ENCODE measurements at regions not wholly inside any gene's neighbourhood (a gene's known extent, or its start where the extent isn't known, plus 50 kb on each side); places are given as distances from the start of the nearest gene placed in this dataset.

- DNase-seq = no peak
- ATAC-seq = no peak
Observed at GRCh38 chr12:107474099-107474498, 211.5 kb upstream of the PWP1 start.

DNA sequence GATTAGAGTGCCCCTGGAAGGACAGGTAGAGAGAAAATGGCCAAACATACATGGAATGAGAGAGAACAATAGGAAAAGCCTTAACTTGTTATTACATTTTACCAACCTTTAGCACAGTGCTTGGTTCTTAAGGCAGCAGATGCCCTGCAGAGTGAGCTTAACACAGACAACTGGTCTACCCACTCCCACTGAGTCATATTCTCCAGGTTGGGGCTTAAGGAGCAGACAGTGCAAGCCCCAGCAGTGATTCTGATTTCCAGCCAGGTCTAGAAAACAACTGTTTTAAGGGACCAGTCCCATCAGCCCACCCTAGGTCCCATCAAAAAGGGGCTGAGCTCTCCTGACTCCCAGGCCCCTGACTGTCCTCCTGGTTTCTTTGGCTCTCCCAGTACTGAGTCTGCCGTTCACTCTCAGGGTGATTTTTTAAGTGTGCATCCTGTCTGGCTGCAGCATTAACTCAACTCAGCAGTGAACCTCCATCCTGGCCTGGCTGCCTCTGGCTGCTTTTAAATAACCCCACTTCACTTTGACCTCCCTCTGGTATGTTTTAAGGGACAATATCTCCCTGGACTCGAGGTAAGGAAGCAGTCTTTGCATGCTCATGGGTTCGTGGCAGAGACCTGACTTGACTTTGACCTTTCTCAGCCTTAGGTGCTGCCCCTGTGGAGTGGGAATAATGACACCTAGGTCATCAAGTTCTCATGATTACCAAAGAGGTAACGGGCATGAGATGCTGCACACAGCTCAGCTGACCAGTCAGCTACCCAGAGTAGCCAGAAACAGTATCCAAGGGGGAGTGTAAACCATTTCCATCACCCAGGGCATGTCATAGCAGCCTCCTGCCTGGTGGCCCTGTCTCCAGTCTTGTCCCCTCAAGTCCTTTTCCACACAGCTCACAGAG, 210.7 kb upstream of the PWP1 start:
- peak; percentile 77 for ATAC-seq
- peak; percentile 41 for DNase-seq

GRCh38 chr12:107475900-107476299, 209.7 kb upstream of the PWP1 start:
- no peak for ATAC-seq

DNA sequence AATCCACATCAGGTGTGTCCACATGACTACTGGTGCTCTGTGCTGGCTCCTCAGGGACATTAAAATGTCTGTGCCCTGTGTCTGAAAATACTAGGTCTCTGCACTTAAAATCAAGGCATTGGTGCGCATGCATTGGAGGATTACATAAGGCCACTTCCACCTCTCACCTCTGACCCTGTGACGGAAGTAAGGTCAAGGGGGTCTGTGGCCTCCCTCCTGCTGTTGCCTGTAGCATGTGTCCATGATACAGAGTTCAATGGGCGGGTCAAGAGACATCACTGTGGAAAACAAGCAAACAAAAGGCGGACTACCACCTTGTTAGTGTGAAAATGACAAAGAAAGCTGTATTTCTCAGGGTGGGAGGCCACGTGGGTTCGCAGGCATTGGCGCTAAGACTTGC, 208.6 kb upstream of the PWP1 start:
- DNase-seq (no peak), ATAC-seq (no peak)

More at GRCh38 chr12:107475900-107476299, 209.7 kb upstream of the PWP1 start:
- DNase-seq = no peak

GRCh38 chr12:107477947-107478610, 207.5 kb upstream of the PWP1 start:
- DNase-seq (no peak), ATAC-seq (no peak)

DNA sequence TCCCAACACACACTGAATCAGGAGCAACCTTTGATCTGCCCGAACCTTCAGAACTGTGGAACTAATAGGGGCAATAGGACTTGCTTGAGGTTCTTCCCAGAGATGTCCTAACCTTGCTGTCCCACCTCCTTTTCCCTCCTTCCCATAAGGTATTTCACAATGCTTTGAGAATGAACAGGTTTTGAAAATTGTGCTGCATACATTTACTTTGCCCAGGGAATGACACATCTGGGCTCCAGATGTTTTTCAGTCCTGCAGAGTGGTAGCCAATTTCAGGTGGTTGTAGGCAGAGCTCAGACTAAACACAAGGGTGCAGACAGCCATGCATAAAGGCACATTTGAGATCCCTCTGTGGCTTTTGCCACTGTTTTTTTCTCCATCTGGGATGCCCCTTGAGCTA, 206.7 kb upstream of the PWP1 start:
- ATAC-seq (no peak), DNase-seq (no peak)

GRCh38 chr12:107480836-107481608, 204.6 kb upstream of the PWP1 start:
- ATAC-seq (no peak), DNase-seq (no peak)

- peak; percentile 32 for ATAC-seq
- no peak for DNase-seq
Observed at GRCh38 chr12:107484230-107484629, 201.4 kb upstream of the PWP1 start.

- no peak for ATAC-seq
- no peak for DNase-seq
Observed at GRCh38 chr12:107484941-107485340, 200.7 kb upstream of the PWP1 start.

- ATAC-seq (no peak), DNase-seq (no peak)
Observed at GRCh38 chr12:107485731-107486130, 199.9 kb upstream of the PWP1 start.

DNA sequence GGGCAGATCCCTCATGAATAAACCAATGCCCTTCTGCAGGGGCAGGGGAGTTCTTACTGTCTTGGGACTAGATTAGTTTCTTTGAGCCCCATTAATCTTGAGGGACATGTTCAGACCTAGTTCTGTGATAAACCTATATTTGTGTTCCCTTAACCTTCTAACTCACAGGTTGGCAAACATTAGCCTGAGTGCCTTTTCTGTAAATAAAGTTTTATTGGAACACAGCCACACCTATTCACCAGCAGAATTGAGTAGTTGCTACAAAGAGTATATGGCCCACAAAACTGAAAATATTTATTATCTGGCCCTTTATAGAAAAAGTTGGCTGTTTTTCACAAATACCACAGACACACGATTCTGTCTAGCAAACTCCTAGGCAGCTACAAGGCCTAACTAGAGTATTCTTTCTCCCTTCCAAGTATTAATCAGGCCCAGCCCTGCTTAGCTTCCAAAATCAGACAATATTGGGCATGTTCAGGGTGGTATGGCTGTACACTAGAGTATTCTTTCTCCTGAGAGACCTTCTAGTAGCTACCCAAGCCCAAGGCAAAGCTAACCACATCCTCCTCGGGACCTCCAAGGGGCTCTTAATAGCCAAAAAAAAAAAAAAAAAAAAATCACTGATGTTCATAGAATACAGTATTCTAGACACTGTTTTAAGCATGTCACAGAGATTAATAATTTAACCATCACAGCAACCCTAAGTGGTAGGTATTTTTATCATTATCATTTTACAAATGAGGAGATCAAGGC, 199.3 kb upstream of the PWP1 start:
- no peak for ATAC-seq

GRCh38 chr12:107487011-107487680, 198.5 kb upstream of the PWP1 start:
- no peak for DNase-seq
- ATAC-seq = no peak

More for the DNA sequence above, 199.3 kb upstream of the PWP1 start:
- DNase-seq = no peak

- DNase-seq (no peak), ATAC-seq (no peak)
Observed at GRCh38 chr12:107488666-107489065, 196.9 kb upstream of the PWP1 start.

DNA sequence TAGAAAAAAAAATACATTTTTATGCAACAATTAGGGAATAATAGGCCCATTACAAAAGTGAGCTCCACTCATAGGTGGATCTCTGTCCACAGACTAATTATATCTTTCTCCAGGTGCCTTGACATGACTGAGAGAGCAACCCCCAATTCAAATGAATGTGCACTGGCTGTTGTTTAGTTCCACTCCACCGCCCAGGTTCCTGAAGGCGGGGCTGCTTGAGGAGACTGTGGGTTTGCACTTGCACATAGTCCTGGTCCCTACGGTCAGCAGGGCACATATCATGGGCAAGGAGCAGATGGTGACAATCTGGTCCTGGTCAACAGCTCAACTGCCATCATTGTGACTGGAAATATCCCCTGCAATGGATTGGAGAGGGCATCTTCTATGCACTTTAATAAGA, 195.6 kb upstream of the PWP1 start:
- no peak for ATAC-seq
- no peak for DNase-seq

- DNase-seq (no peak), ATAC-seq (no peak)
Observed at GRCh38 chr12:107491856-107492255, 193.7 kb upstream of the PWP1 start.

DNA sequence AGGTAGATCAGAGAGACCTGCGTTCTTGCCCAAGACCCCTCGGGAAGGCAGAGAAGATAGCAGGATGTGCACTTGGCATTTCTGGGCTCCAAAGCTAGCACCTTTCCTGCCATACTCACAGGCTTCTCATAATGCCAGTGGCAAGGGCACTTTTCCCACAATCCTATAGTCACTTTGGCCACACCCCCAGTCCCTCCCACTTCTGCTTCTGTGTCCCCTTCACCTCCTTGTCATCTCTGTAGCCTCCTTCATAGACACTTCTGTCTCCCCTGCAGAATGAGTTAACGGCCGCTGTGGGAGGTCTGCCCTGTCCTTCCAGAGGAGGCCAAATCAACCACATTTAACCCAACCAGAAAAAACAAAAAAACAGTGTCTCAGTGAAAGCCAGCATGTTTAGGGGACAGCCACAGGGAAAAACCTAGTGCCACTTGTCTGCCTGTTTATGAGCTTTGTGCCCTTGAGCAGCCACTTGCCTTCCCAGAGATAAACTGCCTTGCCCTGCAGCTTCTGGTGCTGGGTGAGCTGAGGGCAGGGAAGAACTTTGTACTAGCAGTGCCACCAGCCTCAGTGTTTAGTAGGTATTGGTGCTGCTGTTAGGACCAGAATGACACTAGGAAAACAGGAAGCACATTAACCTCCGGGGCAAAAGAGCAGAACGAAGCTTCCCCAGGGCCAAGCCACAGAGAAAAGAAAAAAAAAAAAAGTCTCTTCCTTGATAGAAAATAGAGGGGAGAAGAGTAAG, 193.0 kb upstream of the PWP1 start:
- no peak for ATAC-seq
- no peak for DNase-seq

DNA sequence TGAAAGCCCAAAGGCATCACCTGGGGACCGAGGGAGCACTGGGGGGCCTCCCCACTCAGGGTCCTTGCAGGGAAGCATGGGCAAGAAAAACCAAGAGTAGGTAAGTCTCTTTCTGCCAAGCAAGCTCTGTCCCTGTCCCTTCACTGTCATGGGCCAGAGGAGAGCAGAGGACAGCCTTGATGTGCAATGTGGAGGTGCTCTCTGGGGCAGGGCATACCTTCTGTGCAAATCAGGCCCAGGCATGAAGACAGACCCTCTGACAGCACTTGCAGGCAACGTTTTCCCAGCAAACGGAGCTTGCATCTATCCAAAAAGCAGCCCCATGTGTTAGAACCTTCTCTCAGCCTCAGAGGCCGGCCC, 192.5 kb upstream of the PWP1 start:
- ATAC-seq = no peak

DNA sequence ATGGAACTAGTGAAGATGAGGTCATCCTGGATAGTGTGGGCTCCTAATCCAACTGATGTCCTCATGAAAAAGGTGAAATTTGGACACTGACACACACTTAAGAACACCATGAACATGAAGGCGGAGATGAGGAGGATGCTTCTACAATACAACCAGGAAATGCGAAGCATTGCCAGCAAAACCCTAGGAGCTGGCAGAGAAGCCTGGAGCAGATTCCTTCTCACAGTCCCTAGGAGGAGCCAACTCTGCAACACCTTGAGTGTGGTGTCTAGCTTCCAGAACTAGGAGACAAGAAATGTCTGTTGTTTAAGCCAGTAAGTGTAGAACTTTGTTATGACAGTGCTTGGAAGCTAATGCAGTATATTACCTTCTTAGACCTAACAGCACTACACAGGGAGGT, 191.9 kb upstream of the PWP1 start:
- DNase-seq (no peak), ATAC-seq (no peak)

More for the DNA sequence above, 192.5 kb upstream of the PWP1 start:
- DNase-seq = no peak

DNA sequence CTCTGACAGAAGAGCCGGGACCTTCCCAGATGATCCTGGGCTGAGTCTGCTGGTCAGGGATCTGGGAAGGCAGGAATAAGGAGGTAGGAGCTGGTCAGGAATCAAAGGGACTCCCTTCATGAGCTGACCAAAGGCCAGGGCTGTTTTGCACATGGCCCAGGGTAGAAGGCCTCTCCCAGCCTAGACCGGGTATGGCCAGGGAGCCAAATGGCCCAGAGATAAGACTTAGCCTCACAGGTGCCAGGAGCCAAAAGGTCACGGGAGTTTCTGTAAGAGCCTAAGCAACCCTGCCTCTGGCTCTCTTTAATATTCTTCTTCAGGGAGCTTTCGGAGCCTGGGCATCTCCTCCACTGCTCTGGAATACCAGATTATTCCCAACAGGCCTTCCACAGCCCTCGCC, 191.3 kb upstream of the PWP1 start:
- no peak for DNase-seq
- no peak for ATAC-seq

GRCh38 chr12:107495604-107496003, 190.0 kb upstream of the PWP1 start:
- no peak for ATAC-seq
- no peak for DNase-seq

GRCh38 chr12:107497231-107497630, 188.4 kb upstream of the PWP1 start:
- ATAC-seq (no peak), DNase-seq (no peak)

All from stimulated activated naive CD8-positive, alpha-beta T cell treated with anti-CD3 and anti-CD28 coated beads, Interleukin-15, Interleukin-2, amounts not matched to agents 100 U/mL and 50 U/mL, for 24 hours (primary cell).